GM23338 (cell line): ENCODE measurements at regions not wholly inside any gene's neighbourhood (a gene's known extent, or its start where the extent isn't known, plus 50 kb on each side); places are given as distances from the start of the nearest gene placed in this dataset.

Experiments
- ATAC-seq: fragments of 200-7000 bp; cut with Tn5 transposase; 3 replicates; pipeline ENCODE4 v1.9.1; 2020
- DNase-seq: peaks from one replicate; pipeline ENCODE4 v3.0.0-alpha.2; 2015; ENCODE audit warnings: low spot score
- H2AFZ ChIP-seq: fragments of 200-600 bp; sonication (generic); 2 replicates; pipeline ENCODE4 v1.8.0; 2016; ENCODE audit warnings: antibody characterized with exemption, mild to moderate bottlenecking, moderate library complexity
- H3F3A ChIP-seq: fragments of 200-600 bp; sonication (generic); replicated peaks from 2 replicates; pipeline ENCODE4 v1.8.0; 2017; ENCODE audit warnings: antibody characterized with exemption, mixed run types, low read depth
- H3K27ac ChIP-seq: fragments of 200-600 bp; sonication (generic); 2 replicates; pipeline ENCODE4 v1.6.1; 2016; ENCODE audit warnings: low read depth
- H3K27me3 ChIP-seq: fragments of 200-600 bp; sonication (generic); 2 replicates; pipeline ENCODE4 v1.8.0; 2016; ENCODE audit warnings: mild to moderate bottlenecking, mixed run types, moderate library complexity; ENCODE audit not compliant: insufficient read depth
- H3K36me3 ChIP-seq: fragments of 200-600 bp; sonication (generic); 2 replicates; pipeline ENCODE4 v1.8.0; 2016; ENCODE audit warnings: mild to moderate bottlenecking; ENCODE audit not compliant: insufficient read depth
- H3K4me1 ChIP-seq: fragments of 200-600 bp; sonication (generic); 2 replicates; pipeline ENCODE4 v1.8.0; 2016; ENCODE audit warnings: mild to moderate bottlenecking, moderate library complexity; ENCODE audit not compliant: insufficient read depth
- H3K4me2 ChIP-seq: fragments of 200-600 bp; sonication (generic); 2 replicates; pipeline ENCODE4 v1.7.1; 2017; ENCODE audit warnings: mixed run types
- H3K4me3 ChIP-seq: fragments of 200-600 bp; sonication (generic); 2 replicates; pipeline ENCODE4 v1.6.1; 2016; ENCODE audit warnings: mixed run types
- H3K79me2 ChIP-seq: fragments of 200-600 bp; sonication (generic); replicated peaks from 2 replicates; pipeline ENCODE4 v1.8.0; 2017; ENCODE audit warnings: mild to moderate bottlenecking; ENCODE audit not compliant: insufficient read depth
- H3K9me2 ChIP-seq: fragments of 200-600 bp; sonication (generic); 2 replicates; pipeline ENCODE4 v1.8.0; 2017; ENCODE audit not compliant: insufficient read depth
- H4K20me1 ChIP-seq: fragments of 200-600 bp; sonication (generic); replicated peaks from 2 replicates; pipeline ENCODE4 v1.8.0; 2017; ENCODE audit warnings: mild to moderate bottlenecking; ENCODE audit not compliant: insufficient read depth
- H3K27ac Mint-ChIP-seq: 2 replicates; pipeline ENCODE4 v1.8.0; 2020; ENCODE audit warnings: inconsistent platforms, mild to moderate bottlenecking, moderate library complexity, mixed read lengths
- H3K27me3 Mint-ChIP-seq: 3 replicates; pipeline ENCODE4 v1.8.0; 2022; ENCODE audit warnings: low read depth, mild to moderate bottlenecking, moderate library complexity, mixed read lengths, inconsistent platforms; ENCODE audit not compliant: insufficient read depth, poor library complexity
- H3K36me3 Mint-ChIP-seq: 3 replicates; pipeline ENCODE4 v1.8.0; 2021; ENCODE audit warnings: low read depth, mild to moderate bottlenecking, inconsistent platforms, moderate library complexity, mixed read lengths
- H3K4me1 Mint-ChIP-seq: 3 replicates; pipeline ENCODE4 v1.8.0; 2020; ENCODE audit warnings: mild to moderate bottlenecking, inconsistent platforms, mixed read lengths
- H3K4me3 Mint-ChIP-seq: 3 replicates; pipeline ENCODE4 v1.8.0; 2021; ENCODE audit warnings: moderate library complexity, mild to moderate bottlenecking, inconsistent platforms, mixed read lengths
- H3K9me3 Mint-ChIP-seq: 3 replicates; pipeline ENCODE4 v1.8.0; 2020; ENCODE audit warnings: moderate library complexity, mild to moderate bottlenecking, inconsistent platforms, mixed read lengths
- CREB1 ChIP-seq: fragments of 250-450 bp; sonication (Bioruptor Pico); IDR thresholded peaks from 2 replicates; pipeline ENCODE4 v1.5.0; 2020; ENCODE audit warnings: low read depth, mild to moderate bottlenecking, moderate library complexity
- CTCF ChIP-seq, 2 experiments: fragments of 200-600 bp in 1 of 2; sonication (generic) in 1 of 2; conservative IDR thresholded peaks; 2 replicates each; pipeline versions ENCODE4 v1.5.1 to v1.6.1; 2016 to 2017; ENCODE audit warnings: antibody characterized with exemption in 2 of 2, low read depth in 2 of 2, mild to moderate bottlenecking in 2 of 2, moderate library complexity in 1 of 2
- ETS1 ChIP-seq: IDR thresholded peaks from 2 replicates; pipeline ENCODE4 v1.6.1; 2016; ENCODE audit warnings: antibody characterized with exemption
- EZH2 ChIP-seq: fragments of 200-600 bp; sonication (generic); IDR thresholded peaks from one replicate; pipeline ENCODE4 v1.8.0; 2017; ENCODE audit warnings: antibody characterized with exemption, mild to moderate bottlenecking, low read depth; ENCODE audit not compliant: unreplicated experiment
- EZH2phosphoT487 ChIP-seq: fragments of 200-600 bp; sonication (generic); IDR thresholded peaks from one replicate; pipeline ENCODE4 v1.8.1; 2018; ENCODE audit warnings: antibody characterized with exemption; ENCODE audit not compliant: unreplicated experiment
- JUNB ChIP-seq: IDR thresholded peaks from one replicate; pipeline ENCODE4 v1.6.1; 2016; ENCODE audit warnings: antibody characterized with exemption; ENCODE audit not compliant: unreplicated experiment
- NANOG ChIP-seq: IDR thresholded peaks from 2 replicates; pipeline ENCODE4 v1.6.1; 2016; ENCODE audit warnings: antibody characterized with exemption, borderline replicate concordance
- POLR2AphosphoS5 ChIP-seq: IDR thresholded peaks from 2 replicates; pipeline ENCODE4 v1.6.1; 2016; ENCODE audit warnings: antibody characterized with exemption, low read depth
- REST ChIP-seq: IDR thresholded peaks from one replicate; pipeline ENCODE4 v1.6.1; 2018; ENCODE audit warnings: antibody characterized with exemption; ENCODE audit not compliant: unreplicated experiment
- STAT1 ChIP-seq: IDR thresholded peaks from one replicate; pipeline ENCODE4 v1.6.1; 2016; ENCODE audit warnings: antibody characterized with exemption; ENCODE audit not compliant: unreplicated experiment
- ZNF114 ChIP-seq: fragments of 250-450 bp; sonication (Bioruptor Pico); IDR thresholded peaks from 2 replicates; pipeline ENCODE4 v1.5.0; 2020; ENCODE audit warnings: mild to moderate bottlenecking, moderate library complexity
- ZNF331 ChIP-seq: fragments of 250-450 bp; sonication (Bioruptor Pico); IDR thresholded peaks from 2 replicates; pipeline ENCODE4 v1.5.0; 2020; ENCODE audit warnings: low read depth, mild to moderate bottlenecking, moderate library complexity
- ZNF462 ChIP-seq: fragments of 250-450 bp; sonication (Bioruptor Pico); IDR thresholded peaks from 2 replicates; pipeline ENCODE4 v1.5.0; 2020; ENCODE audit warnings: mild to moderate bottlenecking, moderate library complexity

- 0 out of 2 replicates have a peak, but pooled peaks cover 6% of the 10 kb centered on the region for H3K9me2 ChIP-seq
- TF ChIP-seq REST (no peak), ZNF462 (CRISPR knock-in tag) (no peak), ZNF331 (no peak), EZH2phosphoT487 (no peak), EZH2 (no peak), ETS1 (no peak), POLR2AphosphoS5 (no peak), CTCF (conservative IDR thresholded peaks at IDR 0.05; ENCODE audit: low read depth in 2 of 2) (no peak), JUNB (no peak), CREB1 (CRISPR knock-in tag) (no peak), NANOG (no peak), STAT1 (no peak), ZNF114 (CRISPR knock-in tag) (no peak)
- no peaks in the 10 kb centered on the region for H3K27me3 ChIP-seq
- no peaks in the 10 kb centered on the region for H3F3A ChIP-seq
- peaks cover 5% of the 10 kb centered on the region; the same call in 1 of the 2 replicates for H3K4me1 ChIP-seq
- no peak for DNase-seq
- H4K20me1 ChIP-seq, result no peaks in the 10 kb centered on the region
- Mint-ChIP-seq H3K27me3 (no peaks in the 10 kb centered on the region), H3K27ac (no peak overlapping the region), H3K4me1 (peaks cover 2% of the 10 kb centered on the region; the same call in 2 of the 3 replicates), H3K36me3 (no peaks in the 10 kb centered on the region), H3K9me3 (no peaks in the 10 kb centered on the region), H3K4me3 (no peak overlapping the region)
- no peak overlapping the region for H3K27ac ChIP-seq
- no peak overlapping the region for H3K4me2 ChIP-seq
- no peaks in the 10 kb centered on the region for H3K79me2 ChIP-seq
- ATAC-seq, result no peak
- no peak overlapping the region for H2AFZ ChIP-seq
- H3K36me3 ChIP-seq, result no peaks in the 10 kb centered on the region
- no peak overlapping the region for H3K4me3 ChIP-seq
Observed at GRCh38 chr5:68032216-68032762, 183.3 kb upstream of the PIK3R1 start.
